GM12874 (cell line): ENCODE measurements at regions not wholly inside any gene's neighbourhood (a gene's known extent, or its start where the extent isn't known, plus 50 kb on each side); places are given as distances from the start of the nearest gene placed in this dataset.

ENCODE experiments used
- CTCF ChIP-seq: IDR thresholded peaks from 2 replicates; pipeline ENCODE4 v1.5.1; 2011; ENCODE audit warnings: low read depth, mild to moderate bottlenecking, control low read depth, low read length, moderate library complexity; ENCODE audit not compliant: insufficient read depth

GRCh38 chr21:24955275-24955961, 651.9 kb downstream of the MRPL39 start:
- TF ChIP-seq CTCF, result no peak

- no peak for TF ChIP-seq CTCF
Observed at GRCh38 chr21:24948186-24948585, 659.1 kb downstream of the MRPL39 start.

GRCh38 chr21:24945910-24946309, 661.4 kb downstream of the MRPL39 start:
- no peak for TF ChIP-seq CTCF

GRCh38 chr21:24941316-24942185, 665.7 kb downstream of the MRPL39 start:
- no peak for TF ChIP-seq CTCF

GRCh38 chr21:24939291-24939690, 668.0 kb downstream of the MRPL39 start:
- TF ChIP-seq CTCF, result no peak

- no peak for TF ChIP-seq CTCF
Observed at GRCh38 chr21:24938573-24938972, 668.7 kb downstream of the MRPL39 start.

- TF ChIP-seq CTCF, result no peak
Observed at GRCh38 chr21:24935991-24936390, 671.3 kb downstream of the MRPL39 start.
